Brain microvascular endothelial cell (primary cell): ENCODE measurements at regions not wholly inside any gene's neighbourhood (a gene's known extent, or its start where the extent isn't known, plus 50 kb on each side); places are given as distances from the start of the nearest gene placed in this dataset.

Experiments
- DNase-seq: peaks from one replicate; pipeline ENCODE4 v3.0.0-alpha.2; 2020
- H3K27ac ChIP-seq: fragments of 250-450 bp; sonication (Bioruptor Pico); 2 replicates; pipeline ENCODE4 v1.5.1; 2020; ENCODE audit warnings: mild to moderate bottlenecking, moderate library complexity
- H3K27me3 ChIP-seq: fragments of 250-450 bp; sonication (Bioruptor Pico); replicated peaks from 2 replicates; pipeline ENCODE4 v1.5.1; 2020; ENCODE audit warnings: mild to moderate bottlenecking
- H3K36me3 ChIP-seq: fragments of 250-450 bp; sonication (Bioruptor Pico); replicated peaks from 2 replicates; pipeline ENCODE4 v1.5.1; 2020; ENCODE audit warnings: mild to moderate bottlenecking
- H3K4me3 ChIP-seq: 2 replicates; pipeline ENCODE4 v1.5.1; 2011; ENCODE audit warnings: low read depth, mild to moderate bottlenecking, control low read depth, low read length, moderate library complexity
- CTCF ChIP-seq: IDR thresholded peaks from 2 replicates; pipeline ENCODE4 v1.5.1; 2011; ENCODE audit warnings: low read depth, mild to moderate bottlenecking, moderate library complexity, low read length, control low read depth, inconsistent platforms; ENCODE audit errors: missing control alignments
- in situ Hi-C: cut with HindIII; loops from 2 replicates; pipeline ENCODE4 v1.10.0; 2017; ENCODE audit warnings: low sequenced_read_pairs, low pct_ligation_motif_present

- DNase-seq = no peak
Observed at GRCh38 chr7:114765331-114766040, 156.4 kb upstream of the MDFIC start.

GRCh38 chr7:114766041-114766356 is 155.9 kb upstream of the MDFIC start:
- no peak for DNase-seq
- in situ Hi-C loops = no loop called here
- TF ChIP-seq CTCF = no peak
- Histone ChIP-seq H3K4me3 (no peak overlapping the region), H3K27ac (no peak overlapping the region), H3K36me3 (no peaks in the 10 kb centered on the region), H3K27me3 (no peaks in the 10 kb centered on the region)

More at GRCh38 chr7:114765331-114766040, 156.4 kb upstream of the MDFIC start:
- no peaks in the 10 kb centered on the region for H3K36me3 ChIP-seq
- no peak overlapping the region for H3K4me3 ChIP-seq
- no peak overlapping the region for H3K27ac ChIP-seq
- H3K27me3 ChIP-seq = no peaks in the 10 kb centered on the region
- TF ChIP-seq CTCF = no peak
- in situ Hi-C loops = no loop called here

- no peak for DNase-seq
- Histone ChIP-seq H3K27me3 (no peaks in the 10 kb centered on the region), H3K4me3 (no peak overlapping the region), H3K36me3 (no peaks in the 10 kb centered on the region), H3K27ac (no peak overlapping the region)
- in situ Hi-C loops = no loop called here
- TF ChIP-seq CTCF = no peak
Observed at GRCh38 chr7:114777288-114777687, 144.6 kb upstream of the MDFIC start.

- H3K36me3 ChIP-seq = no peaks in the 10 kb centered on the region
- in situ Hi-C loops = no loop called here
- H3K4me3 ChIP-seq = no peak overlapping the region
- TF ChIP-seq CTCF = no peak
- no peak for DNase-seq
- no peak overlapping the region for H3K27ac ChIP-seq
- no peaks in the 10 kb centered on the region for H3K27me3 ChIP-seq
Observed at GRCh38 chr7:114783508-114783907, 138.4 kb upstream of the MDFIC start.

- no peak for TF ChIP-seq CTCF
- H3K4me3 ChIP-seq = no peak overlapping the region
- H3K27ac ChIP-seq = no peak overlapping the region
- in situ Hi-C loops = no loop called here
- DNase-seq = no peak
- no peaks in the 10 kb centered on the region for H3K36me3 ChIP-seq
- no peaks in the 10 kb centered on the region for H3K27me3 ChIP-seq
Observed at GRCh38 chr7:114784177-114784576, 137.7 kb upstream of the MDFIC start.

- in situ Hi-C loops = no loop called here
Observed at GRCh38 chr7:114784746-114785145, 137.1 kb upstream of the MDFIC start.

More at GRCh38 chr7:114784746-114785145, 137.1 kb upstream of the MDFIC start:
- Histone ChIP-seq H3K4me3 (no peak overlapping the region), H3K36me3 (no peaks in the 10 kb centered on the region), H3K27ac (no peak overlapping the region), H3K27me3 (no peaks in the 10 kb centered on the region)
- no peak for DNase-seq
- TF ChIP-seq CTCF = no peak
